Fibroblast of the aortic adventitia (primary cell): ENCODE measurements at regions not wholly inside any gene's neighbourhood (a gene's known extent, or its start where the extent isn't known, plus 50 kb on each side); places are given as distances from the start of the nearest gene placed in this dataset.

Experiments used
- DNase-seq: peaks from one replicate; pipeline ENCODE4 v3.0.0-alpha.2; 2010; ENCODE audit warnings: low read depth
- H3K4me3 ChIP-seq: 2 replicates; pipeline ENCODE4 v1.5.1; 2011; ENCODE audit warnings: low read depth, mild to moderate bottlenecking, control low read depth, low read length, moderate library complexity
- CTCF ChIP-seq: IDR thresholded peaks from 2 replicates; pipeline ENCODE4 v1.5.1; 2011; ENCODE audit warnings: mild to moderate bottlenecking, low read length, control low read depth, inconsistent platforms; ENCODE audit not compliant: insufficient read depth

GRCh38 chr5:152329207-152329606 lies 75.9 kb downstream of the NMUR2 start:
- no peak for TF ChIP-seq CTCF
- no peak for DNase-seq
- no peak overlapping the region for H3K4me3 ChIP-seq

- no peak for DNase-seq
- no peak overlapping the region for H3K4me3 ChIP-seq
- TF ChIP-seq CTCF = no peak
Observed at GRCh38 chr5:152315942-152316341, 89.1 kb downstream of the NMUR2 start.

DNA sequence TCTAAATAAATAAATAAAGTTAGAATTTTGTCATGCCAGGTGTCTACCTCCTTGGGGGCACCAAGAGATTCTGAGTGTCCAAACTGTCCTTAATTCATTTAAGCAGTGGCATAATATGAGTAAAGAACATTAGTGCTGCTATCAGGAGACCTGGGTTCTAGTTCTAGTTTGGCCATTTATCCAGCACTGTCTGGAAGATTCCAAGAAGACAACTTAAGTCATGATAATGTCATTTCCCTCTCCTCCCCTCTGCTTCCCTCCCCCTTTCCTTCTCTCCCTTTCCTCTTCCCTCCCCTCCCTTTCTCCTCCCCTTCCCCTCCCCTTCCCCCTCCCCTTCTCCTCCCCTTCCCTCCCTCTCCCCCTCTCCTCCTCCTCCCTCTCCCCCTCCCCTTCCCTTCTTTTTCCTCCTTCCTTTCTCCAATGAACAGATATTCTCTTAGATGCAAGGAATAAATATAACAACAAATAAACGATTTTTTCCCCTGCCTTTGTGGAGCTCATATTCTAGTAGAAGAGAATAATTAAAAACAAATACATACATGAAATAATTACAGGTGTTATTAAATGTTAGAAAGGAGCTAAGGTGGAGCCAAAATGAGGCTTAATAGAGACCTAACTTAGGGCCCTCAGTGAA lies 90.8 kb downstream of the NMUR2 start:
- TF ChIP-seq CTCF = no peak
- H3K4me3 ChIP-seq = no peak overlapping the region
- no peak for DNase-seq

- TF ChIP-seq CTCF = no peak
- H3K4me3 ChIP-seq = no peak overlapping the region
- no peak for DNase-seq
Observed at GRCh38 chr5:152309926-152310450, 95.1 kb downstream of the NMUR2 start.

GRCh38 chr5:152306386-152306785 lies 98.7 kb downstream of the NMUR2 start:
- no peak overlapping the region for H3K4me3 ChIP-seq
- TF ChIP-seq CTCF = no peak
- DNase-seq = no peak

DNA sequence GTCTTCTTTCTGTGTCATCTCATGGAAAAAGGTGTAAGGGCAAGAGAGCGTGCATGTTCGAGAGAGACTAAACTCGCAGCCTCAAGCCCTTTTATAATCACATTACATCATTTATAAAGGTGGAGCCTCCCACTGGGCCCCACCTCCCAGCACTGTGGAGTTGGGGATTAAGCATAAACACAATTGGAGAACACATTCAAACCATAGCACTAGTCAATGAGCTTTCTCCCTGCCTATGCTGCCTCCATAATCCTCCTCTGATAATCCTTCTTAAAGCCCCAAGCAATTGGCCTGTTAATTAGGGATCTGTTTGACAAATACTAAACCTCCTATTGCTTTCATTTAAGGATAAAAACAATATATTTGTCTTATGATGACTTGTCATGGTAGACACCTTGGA lies 99.6 kb downstream of the NMUR2 start:
- no peak for DNase-seq

More for the DNA sequence above, 99.6 kb downstream of the NMUR2 start:
- H3K4me3 ChIP-seq = no peak overlapping the region
- TF ChIP-seq CTCF = no peak
